Right lobe of liver (tissue), 6 donors: ENCODE measurements at regions not wholly inside any gene's neighbourhood (a gene's known extent, or its start where the extent isn't known, plus 50 kb on each side); places are given as distances from the start of the nearest gene placed in this dataset.

Source experiments
- ATAC-seq, 4 donors: fragments of 200-7000 bp; cut with Tn5 transposase; one replicate each; pipeline ENCODE4 v1.9.1; 2020; ENCODE audit warnings: mild to moderate bottlenecking in 4 of 4, moderate library complexity in 4 of 4
- DNase-seq, 3 donors: peaks; one replicate each; pipeline ENCODE4 v3.0.0-alpha.2; 2020
- H3K27ac ChIP-seq, 3 donors: fragments of 200-600 bp; one replicate each; pipeline ENCODE4 v1.8.0; 2022
- H3K27me3 ChIP-seq, 2 donors: fragments of 200-600 bp; one replicate each; pipeline ENCODE4 v1.8.0; 2022
- H3K36me3 ChIP-seq, 4 donors: fragments of 200-600 bp; sonication (generic) in 1 of 4; one replicate each; pipeline versions ENCODE4 v1.5.1 to v1.8.0; 2017 to 2022; ENCODE audit warnings: control low read depth in 1 of 4
- H3K4me1 ChIP-seq, 4 donors: fragments of 200-600 bp; sonication (generic) in 1 of 4; one replicate each; pipeline versions ENCODE4 v1.5.1 to v1.8.0; 2017 to 2022; ENCODE audit warnings: control low read depth in 1 of 4
- H3K4me3 ChIP-seq, 3 donors: fragments of 200-600 bp; one replicate each; pipeline ENCODE4 v1.8.0; 2022
- H3K9me3 ChIP-seq, 4 donors: fragments of 200-600 bp; sonication (generic) in 1 of 4; one replicate each; pipeline versions ENCODE4 v1.5.1 to v1.8.0; 2017 to 2022; ENCODE audit warnings: control low read depth in 1 of 4
- CTCF ChIP-seq, 4 donors: fragments of 200-600 bp in 3 of 4; fragments of 450-650 bp in 1 of 4; IDR thresholded peaks; one replicate each; pipeline versions ENCODE4 v1.5.1 to v1.8.0; 2016 to 2022; ENCODE audit warnings: antibody characterized with exemption in 4 of 4, mild to moderate bottlenecking in 2 of 4
- POLR2A ChIP-seq: fragments of 450-650 bp; IDR thresholded peaks from one replicate; pipeline ENCODE4 v1.6.1; 2017; ENCODE audit warnings: antibody characterized with exemption, mild to moderate bottlenecking
- WGBS: methylation state at CpG from one replicate; pipeline ENCODE4 v1.1.6; 2018; ENCODE audit warnings: low coverage, low lambda C conversion rate; ENCODE audit not compliant: insufficient coverage; ENCODE audit errors: missing lambda C conversion rate; 5-methylcytosine and 5-hydroxymethylcytosine counted together
- intact Hi-C, 2 donors: fragments of 100-400 bp; cut with DNase I; formaldehyde crosslinking; loops; one replicate each; pipeline versions ENCODE4 v1.11.2 to v1.14.1; 2022
- donor health status: DM: no; HTN: yes; CAD: no.
- donor health status: DM: no; HTN: no; CAD: no.
- donor health status: DM: no; HTN: no; CAD: no.
- donor health status: DM: no; HTN: yes; CAD: no.
- donor health status: DM: no; HTN: yes; CAD: no.

- Histone ChIP-seq H3K4me1 (no peaks in the 10 kb centered on the region), H3K27ac (no peak overlapping the region), H3K9me3 (no peaks in the 10 kb centered on the region), H3K27me3 (no peaks in the 10 kb centered on the region), H3K36me3 (no peaks in the 10 kb centered on the region), H3K4me3 (no peak overlapping the region)
- ATAC-seq (no peak), DNase-seq (no peak)
- intact Hi-C loops = no loop called here
- TF ChIP-seq POLR2A (no peak), CTCF (IDR thresholded peaks at IDR 0.05) (no peak)
- 67% methylated on average over 3 of the region's 6 CpGs for WGBS
Observed at GRCh38 chr1:11399250-11399649, 79.7 kb upstream of the DISP3 start.

- Histone ChIP-seq H3K4me1 (no peaks in the 10 kb centered on the region), H3K4me3 (no peak overlapping the region), H3K27ac (no peak overlapping the region), H3K9me3 (no peaks in the 10 kb centered on the region), H3K27me3 (no peaks in the 10 kb centered on the region), H3K36me3 (no peaks in the 10 kb centered on the region)
- DNase-seq (no peak), ATAC-seq (no peak)
- TF ChIP-seq CTCF (IDR thresholded peaks at IDR 0.05) (no peak), POLR2A (no peak)
- intact Hi-C loops = no loop called here
- 13% methylated on average over 1 of the region's 3 CpGs for WGBS
Observed at GRCh38 chr1:11400155-11400554, 78.8 kb upstream of the DISP3 start.

GRCh38 chr1:11400567-11400966, 78.4 kb upstream of the DISP3 start:
- H3K27ac ChIP-seq = no peak overlapping the region
- intact Hi-C loops = no loop called here
- TF ChIP-seq POLR2A (no peak), CTCF (IDR thresholded peaks at IDR 0.05) (no peak)
- no peaks in the 10 kb centered on the region for H3K27me3 ChIP-seq
- H3K4me1 ChIP-seq = no peaks in the 10 kb centered on the region
- 63% methylated on average over 6 of the region's 7 CpGs for WGBS
- no peaks in the 10 kb centered on the region for H3K9me3 ChIP-seq
- H3K36me3 ChIP-seq = no peaks in the 10 kb centered on the region
- ATAC-seq = no peak
- no peak overlapping the region for H3K4me3 ChIP-seq
- no peak for DNase-seq

- no peak for TF ChIP-seq POLR2A
- no peak for TF ChIP-seq CTCF (IDR thresholded peaks at IDR 0.05)
- intact Hi-C loops = no loop called here
- H3K4me1 ChIP-seq = no peaks in the 10 kb centered on the region
- ATAC-seq (no peak), DNase-seq (no peak)
- no peaks in the 10 kb centered on the region for H3K9me3 ChIP-seq
- 53% methylated on average over 6 of the region's 6 CpGs for whole genome bisulfite sequencing
- no peak overlapping the region for H3K27ac ChIP-seq
- H3K4me3 ChIP-seq = no peak overlapping the region
- H3K36me3 ChIP-seq = no peaks in the 10 kb centered on the region
- H3K27me3 ChIP-seq = no peaks in the 10 kb centered on the region
Observed at GRCh38 chr1:11406845-11407244, 72.1 kb upstream of the DISP3 start.
